IMR-90 (cell line): ENCODE measurements at regions not wholly inside any gene's neighbourhood (a gene's known extent, or its start where the extent isn't known, plus 50 kb on each side); places are given as distances from the start of the nearest gene placed in this dataset.

Experiments
- ATAC-seq: fragments of 200-7000 bp; cut with Tn5 transposase; 2 replicates; pipeline ENCODE4 v1.9.1; 2020; ENCODE audit warnings: low read depth, mild to moderate bottlenecking, moderate library complexity
- BruUV-seq: library from RNA; stranded (reverse); fragments of 400-500 nt; replicated peaks from 2 replicates; lab custom pipeline; 2021; lab: Mats Ljungman, UMichigan
- CTCF ChIA-PET: fragments of 300-600 bp; formaldehyde crosslinking; extraction: SDS; loops from one replicate; lab custom pipeline; 2021; ENCODE audit warnings: antibody characterized with exemption; lab: Yijun Ruan, JAX
- POLR2A ChIA-PET: fragments of 300-600 bp; sonication (Branson Sonifier 250); formaldehyde crosslinking; loops from one replicate; lab custom pipeline; 2022; ENCODE audit warnings: antibody characterized with exemption; ENCODE audit not compliant: unreplicated experiment; lab: Charles Lee
- DNase-seq: peaks from one replicate; pipeline ENCODE4 v3.0.0; 2013
- H2AFZ ChIP-seq: replicated peaks from 2 replicates; pipeline ENCODE3; 2013; ENCODE audit warnings: low read length, mild to moderate bottlenecking; ENCODE audit not compliant: poor library complexity
- H2AK5ac ChIP-seq: 2 replicates; pipeline ENCODE4 v1.6.1; 2013; ENCODE audit warnings: low read depth, low read length, inconsistent platforms
- H2AK9ac ChIP-seq: replicated peaks from 2 replicates; pipeline ENCODE3; 2013; ENCODE audit warnings: mild to moderate bottlenecking, low read depth, low read length, moderate library complexity; ENCODE audit not compliant: poor library complexity
- H2BK120ac ChIP-seq: 2 replicates; pipeline ENCODE4 v1.6.1; 2013; ENCODE audit warnings: low read depth, low read length, inconsistent platforms
- H2BK15ac ChIP-seq: 3 replicates; pipeline ENCODE4 v1.6.1; 2013; ENCODE audit warnings: low read depth, low read length, inconsistent platforms
- H2BK20ac ChIP-seq: 2 replicates; pipeline ENCODE4 v1.6.1; 2013; ENCODE audit warnings: low read depth, mild to moderate bottlenecking, inconsistent platforms, low read length, moderate library complexity
- H2BK5ac ChIP-seq: 2 replicates; pipeline ENCODE4 v1.6.1; 2013; ENCODE audit warnings: mild to moderate bottlenecking, low read depth, low read length, inconsistent platforms; ENCODE audit not compliant: poor library complexity, severe bottlenecking
- H3K14ac ChIP-seq: replicated peaks from 2 replicates; pipeline ENCODE4 v1.6.1; 2013; ENCODE audit warnings: low read depth, low read length, inconsistent platforms
- H3K18ac ChIP-seq: 2 replicates; pipeline ENCODE4 v1.6.1; 2013; ENCODE audit warnings: low read depth, low read length, control low read depth
- H3K23ac ChIP-seq: 2 replicates; pipeline ENCODE4 v1.6.1; 2013; ENCODE audit warnings: low read depth, low read length, inconsistent platforms
- H3K27ac ChIP-seq: 2 replicates; pipeline ENCODE4 v1.5.1; 2013; ENCODE audit warnings: mild to moderate bottlenecking, control low read depth, low read length; ENCODE audit not compliant: insufficient read depth
- H3K27me3 ChIP-seq: 2 replicates; pipeline ENCODE4 v1.6.1; 2013; ENCODE audit warnings: low read length; ENCODE audit not compliant: control insufficient read depth, insufficient read depth
- H3K36me3 ChIP-seq: 2 replicates; pipeline ENCODE4 v1.6.1; 2013; ENCODE audit warnings: low read length, mixed read lengths; ENCODE audit not compliant: control insufficient read depth, insufficient read depth
- H3K4ac ChIP-seq: 2 replicates; pipeline ENCODE4 v1.6.1; 2013; ENCODE audit warnings: low read depth, low read length, inconsistent platforms
- H3K4me1 ChIP-seq: 2 replicates; pipeline ENCODE4 v1.6.1; 2013; ENCODE audit warnings: low read length, mixed read lengths; ENCODE audit not compliant: control insufficient read depth, insufficient read depth
- H3K4me2 ChIP-seq: 2 replicates; pipeline ENCODE4 v1.6.1; 2013; ENCODE audit warnings: low read depth, mild to moderate bottlenecking, control low read depth, low read length, moderate library complexity
- H3K4me3 ChIP-seq: 2 replicates; pipeline ENCODE4 v1.5.1; 2013; ENCODE audit warnings: low read depth, mild to moderate bottlenecking, control low read depth, low read length, moderate library complexity; ENCODE audit not compliant: insufficient read depth
- H3K56ac ChIP-seq: 2 replicates; pipeline ENCODE4 v1.6.1; 2013; ENCODE audit warnings: low read length, inconsistent platforms; ENCODE audit not compliant: insufficient read depth; ENCODE audit errors: extremely low read depth
- H3K79me1 ChIP-seq, 2 experiments: 2 replicates each; pipeline ENCODE4 v1.6.1; 2013; ENCODE audit warnings: low read length in 2 of 2, inconsistent platforms in 1 of 2, low read depth in 1 of 2
- H3K9ac ChIP-seq: 2 replicates; pipeline ENCODE4 v1.6.1; 2013; ENCODE audit warnings: low read depth, low read length, control low read depth
- H3K9me1 ChIP-seq: 2 replicates; pipeline ENCODE4 v1.6.1; 2013; ENCODE audit warnings: low read length, inconsistent platforms; ENCODE audit not compliant: insufficient read depth
- H3K9me3 ChIP-seq: 2 replicates; pipeline ENCODE4 v1.6.1; 2013; ENCODE audit warnings: low read length; ENCODE audit not compliant: control insufficient read depth, insufficient read depth
- H4K20me1 ChIP-seq: 2 replicates; pipeline ENCODE4 v1.6.1; 2013; ENCODE audit warnings: low read length, inconsistent platforms; ENCODE audit not compliant: insufficient read depth
- H4K5ac ChIP-seq: 2 replicates; pipeline ENCODE4 v1.6.1; 2013; ENCODE audit warnings: mild to moderate bottlenecking, low read depth, low read length, control low read depth
- H4K8ac ChIP-seq, 2 experiments: 2 replicates each; pipeline ENCODE4 v1.6.1; 2013; ENCODE audit warnings: low read depth in 2 of 2, low read length in 2 of 2, control low read depth in 1 of 2, inconsistent platforms in 1 of 2
- H4K91ac ChIP-seq: 2 replicates; pipeline ENCODE4 v1.6.1; 2013; ENCODE audit warnings: low read depth, low read length, inconsistent platforms; ENCODE audit not compliant: insufficient read depth
- BHLHE40 ChIP-seq: fragments of 150-350 bp; IDR thresholded peaks from 2 replicates; pipeline ENCODE4 v1.6.1; 2016; ENCODE audit warnings: mild to moderate bottlenecking, low read depth, low read length
- CEBPB ChIP-seq: IDR thresholded peaks from 2 replicates; pipeline ENCODE4 v1.6.1; 2012; ENCODE audit warnings: low read depth, low read length, improper control_type of control experiment
- CHD1 ChIP-seq: IDR thresholded peaks from 2 replicates; pipeline ENCODE4 v1.6.1; 2012; ENCODE audit warnings: low read depth, low read length, improper control_type of control experiment
- FOS ChIP-seq: fragments of 150-350 bp; IDR thresholded peaks from 2 replicates; pipeline ENCODE4 v1.6.1; 2016; ENCODE audit warnings: low read depth, low read length
- MAFK ChIP-seq: IDR thresholded peaks from 2 replicates; pipeline ENCODE4 v1.6.1; 2012; ENCODE audit warnings: low read depth, low read length, improper control_type of control experiment
- MAZ ChIP-seq: IDR thresholded peaks from 2 replicates; pipeline ENCODE4 v1.6.1; 2012; ENCODE audit warnings: low read depth, mild to moderate bottlenecking, low read length, improper control_type of control experiment, moderate library complexity, borderline replicate concordance
- MXI1 ChIP-seq: IDR thresholded peaks from 2 replicates; pipeline ENCODE4 v1.6.1; 2012; ENCODE audit warnings: low read depth, mild to moderate bottlenecking, low read length, moderate library complexity, borderline replicate concordance
- NFE2L2 ChIP-seq: fragments of 150-350 bp; IDR thresholded peaks from 2 replicates; pipeline ENCODE4 v1.6.1; 2016; ENCODE audit warnings: low read depth, mild to moderate bottlenecking, low read length
- POLR2A ChIP-seq: IDR thresholded peaks from 2 replicates; pipeline ENCODE4 v1.6.1; 2012; ENCODE audit warnings: mild to moderate bottlenecking, low read depth, low read length
- RAD21 ChIP-seq: IDR thresholded peaks from 2 replicates; pipeline ENCODE4 v1.6.1; 2012; ENCODE audit warnings: low read length, improper control_type of control experiment
- RCOR1 ChIP-seq: IDR thresholded peaks from 2 replicates; pipeline ENCODE4 v1.6.1; 2012; ENCODE audit warnings: mild to moderate bottlenecking, low read length, improper control_type of control experiment; ENCODE audit not compliant: insufficient replicate concordance
- RFX5 ChIP-seq: IDR thresholded peaks from 2 replicates; pipeline ENCODE4 v1.8.0; 2012; ENCODE audit warnings: low read depth, mild to moderate bottlenecking, low read length, moderate library complexity
- SMC3 ChIP-seq: fragments of 150-350 bp; IDR thresholded peaks from 2 replicates; pipeline ENCODE4 v1.6.1; 2016; ENCODE audit warnings: low read depth, mild to moderate bottlenecking, antibody characterized with exemption, low read length, moderate library complexity
- WGBS, 2 experiments: methylation state at CpG; one replicate each; pipeline versions ENCODE4 v1.1.5 to v1.1.7; 2013; ENCODE audit warnings: missing lambda C conversion rate in 2 of 2; ENCODE audit not compliant: insufficient read length in 1 of 2; ENCODE audit errors: extremely low coverage in 2 of 2; 5-methylcytosine and 5-hydroxymethylcytosine counted together
- dilution Hi-C: fragments of 300-500 bp; cut with HindIII; formaldehyde crosslinking; loops from one replicate; pipeline ENCODE4 v1.14.3; 2018; ENCODE audit warnings: low sequenced_read_pairs; ENCODE audit not compliant: unreplicated experiment
- in situ Hi-C: fragments of 300-500 bp; cut with MboI; formaldehyde crosslinking; loops from 3 replicates; pipeline ENCODE4 v1.14.3; 2019; ENCODE audit warnings: low sequenced_read_pairs, inconsistent platforms, mixed read lengths
- intact Hi-C: fragments of 100-400 bp; cut with micrococcal nuclease; formaldehyde crosslinking; loops from 2 replicates; pipeline ENCODE4 v1.10.0; 2022
- TF ChIP-seq, protein P1 (sequence below): fragments of 150-350 bp; IDR thresholded peaks from 2 replicates; pipeline ENCODE4 v1.6.1; 2017; ENCODE audit warnings: mild to moderate bottlenecking, antibody characterized with exemption, low read length, low read depth
- TF ChIP-seq, protein P2 (sequence below): conservative IDR thresholded peaks from 2 replicates; pipeline ENCODE4 v1.5.1; 2012; ENCODE audit warnings: mild to moderate bottlenecking, low read depth, low read length, improper control_type of control experiment
- TF ChIP-seq, protein P3 (sequence below): fragments of 150-350 bp; IDR thresholded peaks from 2 replicates; pipeline ENCODE4 v1.6.1; 2016; ENCODE audit warnings: low read depth, mild to moderate bottlenecking, low read length, moderate library complexity, borderline replicate concordance

DNA sequence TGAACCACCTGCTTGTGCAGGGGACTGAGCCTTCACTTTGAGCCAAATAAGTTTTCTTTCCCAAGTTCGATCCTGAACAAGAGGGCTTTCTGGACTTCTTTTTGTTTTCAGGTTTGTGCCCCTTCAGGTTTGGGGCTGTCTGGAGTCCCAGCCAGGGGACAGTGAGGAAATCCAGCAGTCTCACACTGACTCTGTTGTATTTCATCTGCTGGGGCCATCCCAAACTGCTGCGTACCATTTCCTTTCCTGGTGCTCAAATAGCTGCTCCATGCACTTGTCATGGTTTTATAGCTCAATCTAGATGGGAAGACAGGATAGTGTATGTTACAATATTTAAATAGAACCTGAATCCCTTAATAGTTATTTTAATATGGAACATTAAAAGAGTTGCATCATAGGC is 66.3 kb upstream of the IGLL5 start:
- TF ChIP-seq, protein P1, sequence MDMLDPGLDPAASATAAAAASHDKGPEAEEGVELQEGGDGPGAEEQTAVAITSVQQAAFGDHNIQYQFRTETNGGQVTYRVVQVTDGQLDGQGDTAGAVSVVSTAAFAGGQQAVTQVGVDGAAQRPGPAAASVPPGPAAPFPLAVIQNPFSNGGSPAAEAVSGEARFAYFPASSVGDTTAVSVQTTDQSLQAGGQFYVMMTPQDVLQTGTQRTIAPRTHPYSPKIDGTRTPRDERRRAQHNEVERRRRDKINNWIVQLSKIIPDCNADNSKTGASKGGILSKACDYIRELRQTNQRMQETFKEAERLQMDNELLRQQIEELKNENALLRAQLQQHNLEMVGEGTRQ, result no peak
- TF ChIP-seq, protein P2, sequence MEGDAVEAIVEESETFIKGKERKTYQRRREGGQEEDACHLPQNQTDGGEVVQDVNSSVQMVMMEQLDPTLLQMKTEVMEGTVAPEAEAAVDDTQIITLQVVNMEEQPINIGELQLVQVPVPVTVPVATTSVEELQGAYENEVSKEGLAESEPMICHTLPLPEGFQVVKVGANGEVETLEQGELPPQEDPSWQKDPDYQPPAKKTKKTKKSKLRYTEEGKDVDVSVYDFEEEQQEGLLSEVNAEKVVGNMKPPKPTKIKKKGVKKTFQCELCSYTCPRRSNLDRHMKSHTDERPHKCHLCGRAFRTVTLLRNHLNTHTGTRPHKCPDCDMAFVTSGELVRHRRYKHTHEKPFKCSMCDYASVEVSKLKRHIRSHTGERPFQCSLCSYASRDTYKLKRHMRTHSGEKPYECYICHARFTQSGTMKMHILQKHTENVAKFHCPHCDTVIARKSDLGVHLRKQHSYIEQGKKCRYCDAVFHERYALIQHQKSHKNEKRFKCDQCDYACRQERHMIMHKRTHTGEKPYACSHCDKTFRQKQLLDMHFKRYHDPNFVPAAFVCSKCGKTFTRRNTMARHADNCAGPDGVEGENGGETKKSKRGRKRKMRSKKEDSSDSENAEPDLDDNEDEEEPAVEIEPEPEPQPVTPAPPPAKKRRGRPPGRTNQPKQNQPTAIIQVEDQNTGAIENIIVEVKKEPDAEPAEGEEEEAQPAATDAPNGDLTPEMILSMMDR, result no peak
- TF ChIP-seq POLR2A, result no peak
- TF ChIP-seq NFE2L2, result no peak
- no peak for TF ChIP-seq RCOR1
- TF ChIP-seq MXI1, result no peak
- no peak for TF ChIP-seq RFX5
- TF ChIP-seq CEBPB, result no peak
- no peak for TF ChIP-seq BHLHE40
- TF ChIP-seq SMC3, result no peak
- no peak for TF ChIP-seq MAFK
- no peak for TF ChIP-seq FOS
- no peak for TF ChIP-seq CHD1
- TF ChIP-seq MAZ, result no peak
- TF ChIP-seq, protein P3, sequence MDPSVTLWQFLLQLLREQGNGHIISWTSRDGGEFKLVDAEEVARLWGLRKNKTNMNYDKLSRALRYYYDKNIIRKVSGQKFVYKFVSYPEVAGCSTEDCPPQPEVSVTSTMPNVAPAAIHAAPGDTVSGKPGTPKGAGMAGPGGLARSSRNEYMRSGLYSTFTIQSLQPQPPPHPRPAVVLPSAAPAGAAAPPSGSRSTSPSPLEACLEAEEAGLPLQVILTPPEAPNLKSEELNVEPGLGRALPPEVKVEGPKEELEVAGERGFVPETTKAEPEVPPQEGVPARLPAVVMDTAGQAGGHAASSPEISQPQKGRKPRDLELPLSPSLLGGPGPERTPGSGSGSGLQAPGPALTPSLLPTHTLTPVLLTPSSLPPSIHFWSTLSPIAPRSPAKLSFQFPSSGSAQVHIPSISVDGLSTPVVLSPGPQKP, result no peak
- no peak for TF ChIP-seq RAD21
- in situ Hi-C loops, result no loop called here
- Histone ChIP-seq H3K36me3 (no peaks in the 10 kb centered on the region), H3K27ac (no peak overlapping the region), H4K20me1 (no peaks in the 10 kb centered on the region), H2AFZ (no peak overlapping the region), H2BK120ac (no peak overlapping the region), H4K5ac (no peak overlapping the region), H2AK5ac (no peak overlapping the region), H3K23ac (no peak overlapping the region), H3K9me3 (no peaks in the 10 kb centered on the region), H3K14ac (no peak overlapping the region), H3K4ac (no peak overlapping the region), H3K4me3 (no peak overlapping the region), H4K91ac (no peak overlapping the region), H3K18ac (no peak overlapping the region), H2BK20ac (no peak overlapping the region), H2BK15ac (no peak overlapping the region), H3K9me1 (no peaks in the 10 kb centered on the region), H3K9ac (no peak overlapping the region), H2BK5ac (no peak overlapping the region), H3K4me1 (no peaks in the 10 kb centered on the region), H3K79me1 (no peaks in the 10 kb centered on the region), H3K4me2 (no peak overlapping the region), H4K8ac (no peak overlapping the region), H2AK9ac (no peak overlapping the region), H3K27me3 (peaks cover 4% of the 10 kb centered on the region; the same call in 1 of the 2 replicates), H3K56ac (no peak overlapping the region)
- ATAC-seq (no peak), DNase-seq (no peak)
- CTCF ChIA-PET, result no interaction called here
- dilution Hi-C loops, result no loop called here
- POLR2A ChIA-PET, result no interaction called here
- no CpG with 5 or more reads among the region's 2 CpGs for WGBS, 2 experiments
- BruUV-seq, result no TSS peak
- intact Hi-C loops, result no loop called here
